ENCODE measurements at regions not wholly inside any gene's neighbourhood (a gene's known extent, or its start where the extent isn't known, plus 50 kb on each side); places are given as distances from the start of the nearest gene placed in this dataset.

- DNase-seq (ENCODE audit: low read depth, low spot score): no peak
Observed at GRCh38 chr12:105744371-105745058, 394.2 kb downstream of the NUAK1 start.

GRCh38 chr12:105745811-105746210 lies 392.9 kb downstream of the NUAK1 start:
- no peak for DNase-seq (ENCODE audit: low read depth, low spot score)

- peak; percentile 6 for DNase-seq (ENCODE audit: low read depth, low spot score)
Observed at GRCh38 chr12:105748806-105749600, 389.8 kb downstream of the NUAK1 start.

GRCh38 chr12:105750096-105750495 lies 388.7 kb downstream of the NUAK1 start:
- DNase-seq (ENCODE audit: low read depth, low spot score): no peak

GRCh38 chr12:105754313-105754712 lies 384.4 kb downstream of the NUAK1 start:
- DNase-seq (ENCODE audit: low read depth, low spot score): no peak

- DNase-seq (ENCODE audit: low read depth, low spot score): no peak
Observed at GRCh38 chr12:105756961-105757360, 381.8 kb downstream of the NUAK1 start.

GRCh38 chr12:105759149-105759548 lies 379.6 kb downstream of the NUAK1 start:
- DNase-seq (ENCODE audit: low read depth, low spot score): no peak

GRCh38 chr12:105761075-105761474 lies 377.7 kb downstream of the NUAK1 start:
- no peak for DNase-seq (ENCODE audit: low read depth, low spot score)

GRCh38 chr12:105764216-105764835 lies 374.4 kb downstream of the NUAK1 start:
- no peak for DNase-seq (ENCODE audit: low read depth, low spot score)

GRCh38 chr12:105765053-105766014 lies 373.4 kb downstream of the NUAK1 start:
- DNase-seq (ENCODE audit: low read depth, low spot score): no peak

GRCh38 chr12:105766029-105766428 lies 372.7 kb downstream of the NUAK1 start:
- no peak for DNase-seq (ENCODE audit: low read depth, low spot score)

GRCh38 chr12:105769486-105769885 lies 369.3 kb downstream of the NUAK1 start:
- DNase-seq (ENCODE audit: low read depth, low spot score): no peak

- DNase-seq (ENCODE audit: low read depth, low spot score): no peak
Observed at GRCh38 chr12:105773471-105773870, 365.3 kb downstream of the NUAK1 start.

GRCh38 chr12:105774037-105774436 lies 364.7 kb downstream of the NUAK1 start:
- DNase-seq (ENCODE audit: low read depth, low spot score): no peak

- no peak for DNase-seq (ENCODE audit: low read depth, low spot score)
Observed at GRCh38 chr12:105775343-105775742, 363.4 kb downstream of the NUAK1 start.

- DNase-seq (ENCODE audit: low read depth, low spot score): no peak
Observed at GRCh38 chr12:105783983-105784947, 354.5 kb downstream of the NUAK1 start.

GRCh38 chr12:105793421-105793820 lies 345.3 kb downstream of the NUAK1 start:
- DNase-seq (ENCODE audit: low read depth, low spot score): no peak

- no peak for DNase-seq (ENCODE audit: low read depth, low spot score)
Observed at GRCh38 chr12:105798256-105798845, 340.4 kb downstream of the NUAK1 start.

- no peak for DNase-seq (ENCODE audit: low read depth, low spot score)
Observed at GRCh38 chr12:105799103-105799502, 339.7 kb downstream of the NUAK1 start.

- DNase-seq (ENCODE audit: low read depth, low spot score): no peak
Observed at GRCh38 chr12:105801351-105801750, 337.4 kb downstream of the NUAK1 start.
